ENCODE measurements at regions not wholly inside any gene's neighbourhood (a gene's known extent, or its start where the extent isn't known, plus 50 kb on each side); places are given as distances from the start of the nearest gene placed in this dataset.

DNA sequence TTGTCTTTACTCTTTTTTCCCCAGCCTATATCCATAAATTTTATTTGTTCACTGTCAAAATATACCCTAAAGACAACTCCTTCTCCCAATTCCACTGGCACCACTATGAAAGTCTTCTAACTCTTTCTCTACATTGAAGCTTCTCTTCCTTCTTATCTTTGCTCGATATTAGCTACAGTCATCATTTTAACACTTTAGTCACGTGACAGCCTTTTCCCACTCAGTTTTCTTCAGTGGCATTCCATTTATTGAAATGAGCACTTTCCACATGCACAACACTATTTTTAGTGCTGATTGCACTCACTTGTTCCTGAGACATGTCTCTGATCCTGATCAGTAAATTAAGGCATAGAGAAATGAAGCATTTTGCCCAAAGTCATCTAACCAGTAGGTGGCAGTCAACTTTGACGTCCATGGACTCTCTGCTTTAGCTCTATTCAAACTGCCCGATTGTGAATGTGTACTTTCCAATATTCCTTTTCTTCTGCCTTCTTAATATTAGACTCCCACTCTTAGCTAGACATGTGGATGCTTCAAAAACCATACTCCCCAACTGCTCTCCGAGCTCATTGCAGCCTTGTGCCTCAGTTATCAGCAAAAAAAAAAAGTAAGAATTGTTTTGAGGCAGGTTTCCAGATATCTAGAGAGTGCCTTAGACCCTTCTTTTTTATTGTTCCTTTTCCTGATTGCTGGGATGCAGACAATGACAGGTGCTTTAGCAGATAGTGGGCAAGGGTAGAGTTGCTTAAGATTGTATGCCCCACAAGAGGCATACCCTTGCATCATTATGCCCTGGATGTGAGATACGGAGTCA, 394.4 kb upstream of the ADGRL3 start:
- TF ChIP-seq FOXP2 (optimal IDR thresholded peaks at IDR 0.05; ENCODE audit: borderline replicate concordance, extremely low read depth, extremely low read length, insufficient read depth) (no peak), SIN3A (IDR thresholded peaks at IDR 0.05; ENCODE audit: borderline replicate concordance, insufficient read depth, low read length) (no peak), TAF1 (IDR thresholded peaks at IDR 0.05; ENCODE audit: borderline replicate concordance, insufficient read depth, low read length) (no peak), POLR2AphosphoS5 (IDR thresholded peaks at IDR 0.05; ENCODE audit: low read depth, low read length) (no peak)
- TF ChIP-seq, protein P1, sequence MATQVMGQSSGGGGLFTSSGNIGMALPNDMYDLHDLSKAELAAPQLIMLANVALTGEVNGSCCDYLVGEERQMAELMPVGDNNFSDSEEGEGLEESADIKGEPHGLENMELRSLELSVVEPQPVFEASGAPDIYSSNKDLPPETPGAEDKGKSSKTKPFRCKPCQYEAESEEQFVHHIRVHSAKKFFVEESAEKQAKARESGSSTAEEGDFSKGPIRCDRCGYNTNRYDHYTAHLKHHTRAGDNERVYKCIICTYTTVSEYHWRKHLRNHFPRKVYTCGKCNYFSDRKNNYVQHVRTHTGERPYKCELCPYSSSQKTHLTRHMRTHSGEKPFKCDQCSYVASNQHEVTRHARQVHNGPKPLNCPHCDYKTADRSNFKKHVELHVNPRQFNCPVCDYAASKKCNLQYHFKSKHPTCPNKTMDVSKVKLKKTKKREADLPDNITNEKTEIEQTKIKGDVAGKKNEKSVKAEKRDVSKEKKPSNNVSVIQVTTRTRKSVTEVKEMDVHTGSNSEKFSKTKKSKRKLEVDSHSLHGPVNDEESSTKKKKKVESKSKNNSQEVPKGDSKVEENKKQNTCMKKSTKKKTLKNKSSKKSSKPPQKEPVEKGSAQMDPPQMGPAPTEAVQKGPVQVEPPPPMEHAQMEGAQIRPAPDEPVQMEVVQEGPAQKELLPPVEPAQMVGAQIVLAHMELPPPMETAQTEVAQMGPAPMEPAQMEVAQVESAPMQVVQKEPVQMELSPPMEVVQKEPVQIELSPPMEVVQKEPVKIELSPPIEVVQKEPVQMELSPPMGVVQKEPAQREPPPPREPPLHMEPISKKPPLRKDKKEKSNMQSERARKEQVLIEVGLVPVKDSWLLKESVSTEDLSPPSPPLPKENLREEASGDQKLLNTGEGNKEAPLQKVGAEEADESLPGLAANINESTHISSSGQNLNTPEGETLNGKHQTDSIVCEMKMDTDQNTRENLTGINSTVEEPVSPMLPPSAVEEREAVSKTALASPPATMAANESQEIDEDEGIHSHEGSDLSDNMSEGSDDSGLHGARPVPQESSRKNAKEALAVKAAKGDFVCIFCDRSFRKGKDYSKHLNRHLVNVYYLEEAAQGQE (IDR thresholded peaks at IDR 0.05; ENCODE audit: insufficient read depth in 1 of 2, low read depth in 2 of 2, low read length in 2 of 2) = no peak

DNA sequence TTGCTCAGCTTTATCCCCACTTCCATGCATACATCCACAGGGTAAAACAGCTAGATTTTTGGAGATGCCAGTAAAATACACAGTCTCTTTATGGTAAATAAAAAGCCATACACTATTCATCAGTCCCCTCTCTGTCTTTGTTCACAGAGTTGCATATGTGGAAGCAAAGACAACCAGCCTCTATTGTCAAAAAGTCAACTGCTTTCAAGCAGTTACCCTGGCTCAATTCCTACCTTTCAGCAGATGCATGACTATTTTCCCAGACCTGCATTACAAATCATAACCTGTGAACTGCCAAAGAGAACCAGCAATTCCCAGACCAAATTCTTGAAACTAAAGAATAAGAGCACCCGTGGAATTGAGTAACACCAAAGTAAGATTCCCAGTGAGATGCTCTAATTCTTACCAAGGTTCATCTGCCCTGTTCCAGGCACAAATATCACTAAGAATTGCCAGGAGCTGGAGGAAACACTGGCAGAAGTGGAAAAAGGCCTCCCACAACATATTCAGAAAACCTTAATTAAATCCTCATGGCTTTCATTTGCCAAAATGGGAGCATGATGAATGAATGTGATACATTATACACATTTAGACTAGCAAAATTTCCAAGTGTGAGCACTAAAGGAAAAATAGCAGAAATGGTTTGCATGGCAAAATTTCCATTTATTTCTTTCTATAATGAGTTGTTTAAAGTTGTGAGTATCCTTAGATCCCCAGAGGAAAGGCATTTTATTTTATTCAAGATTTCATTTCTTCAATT, 391.2 kb upstream of the ADGRL3 start:
- TF ChIP-seq SIN3A (IDR thresholded peaks at IDR 0.05; ENCODE audit: borderline replicate concordance, insufficient read depth, low read length) (no peak), TAF1 (IDR thresholded peaks at IDR 0.05; ENCODE audit: borderline replicate concordance, insufficient read depth, low read length) (no peak)
- TF ChIP-seq, protein P1 (IDR thresholded peaks at IDR 0.05; ENCODE audit: insufficient read depth in 1 of 2, low read depth in 2 of 2, low read length in 2 of 2) = no peak

DNA sequence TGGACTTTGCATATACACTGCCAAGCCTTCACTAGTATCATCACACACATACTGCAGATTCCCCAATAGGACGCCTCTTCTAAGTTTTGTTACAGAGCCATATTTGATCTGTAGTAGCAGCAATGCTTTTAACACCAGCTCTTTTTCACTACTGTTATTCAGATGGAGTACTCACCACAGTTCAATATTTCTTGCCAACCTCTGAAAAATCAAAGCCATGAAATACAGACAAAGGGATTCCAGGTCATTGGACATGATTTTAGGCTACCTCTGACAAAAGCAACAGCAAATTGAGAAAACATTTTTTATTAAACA, 390.7 kb upstream of the ADGRL3 start:
- TF ChIP-seq POLR2AphosphoS5 (IDR thresholded peaks at IDR 0.05; ENCODE audit: low read depth, low read length) (no peak), FOXP2 (optimal IDR thresholded peaks at IDR 0.05; ENCODE audit: borderline replicate concordance, extremely low read depth, extremely low read length, insufficient read depth) (no peak), SIN3A (IDR thresholded peaks at IDR 0.05; ENCODE audit: borderline replicate concordance, insufficient read depth, low read length) (no peak)

DNA sequence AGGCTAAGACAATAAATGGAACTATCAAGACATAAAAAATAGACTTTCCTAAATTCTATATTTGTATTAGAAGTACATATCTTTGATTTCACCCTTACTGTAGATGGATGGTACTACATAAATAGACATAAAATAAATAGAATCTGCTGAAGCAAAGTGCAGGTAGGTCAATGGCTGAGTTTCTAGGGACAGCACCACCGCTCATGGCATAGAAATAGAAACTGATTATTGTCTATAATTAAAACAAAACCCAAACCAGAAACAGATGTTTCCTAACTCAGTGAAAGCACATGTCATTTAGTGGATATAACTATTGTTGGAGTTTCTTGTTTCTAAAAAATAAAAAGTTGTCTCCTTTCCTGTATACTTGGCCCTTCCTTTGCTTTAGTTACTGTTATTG, 387.3 kb upstream of the ADGRL3 start:
- no peak for TF ChIP-seq POLR2AphosphoS5 (IDR thresholded peaks at IDR 0.05; ENCODE audit: low read depth, low read length)
- TF ChIP-seq, protein P1 (IDR thresholded peaks at IDR 0.05; ENCODE audit: insufficient read depth in 1 of 2, low read depth in 2 of 2, low read length in 2 of 2) = no peak
- TF ChIP-seq FOXP2 (optimal IDR thresholded peaks at IDR 0.05; ENCODE audit: borderline replicate concordance, extremely low read depth, extremely low read length, insufficient read depth) = no peak
- no peak for TF ChIP-seq SIN3A (IDR thresholded peaks at IDR 0.05; ENCODE audit: borderline replicate concordance, insufficient read depth, low read length)
- no peak for TF ChIP-seq TAF1 (IDR thresholded peaks at IDR 0.05; ENCODE audit: borderline replicate concordance, insufficient read depth, low read length)

DNA sequence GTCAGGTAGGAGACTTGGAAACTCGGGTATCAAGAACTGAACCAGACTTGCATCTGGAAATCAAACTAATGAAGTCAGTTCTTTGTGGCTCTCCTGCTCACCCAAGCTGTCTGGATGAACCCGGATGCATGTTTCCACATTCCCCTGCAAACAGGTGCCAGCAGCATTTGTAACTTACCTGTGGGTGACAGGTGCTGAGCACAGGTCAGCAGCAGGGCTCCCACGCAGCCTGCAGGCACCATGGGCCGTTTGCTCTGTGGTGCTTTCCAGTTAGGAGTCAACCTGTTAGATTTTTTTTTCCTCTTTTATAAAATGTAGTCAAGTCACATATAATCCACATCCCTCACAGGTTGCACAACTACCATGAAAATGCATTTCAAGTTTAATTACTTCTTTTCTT, 385.6 kb upstream of the ADGRL3 start:
- TF ChIP-seq SIN3A (IDR thresholded peaks at IDR 0.05; ENCODE audit: borderline replicate concordance, insufficient read depth, low read length) (no peak), POLR2AphosphoS5 (IDR thresholded peaks at IDR 0.05; ENCODE audit: low read depth, low read length) (no peak), FOXP2 (optimal IDR thresholded peaks at IDR 0.05; ENCODE audit: borderline replicate concordance, extremely low read depth, extremely low read length, insufficient read depth) (no peak), TAF1 (IDR thresholded peaks at IDR 0.05; ENCODE audit: borderline replicate concordance, insufficient read depth, low read length) (no peak)
- TF ChIP-seq, protein P1 (IDR thresholded peaks at IDR 0.05; ENCODE audit: insufficient read depth in 1 of 2, low read depth in 2 of 2, low read length in 2 of 2) = no peak

All from PFSK-1 (cell line).